NB4 (cell line): ENCODE measurements at regions not wholly inside any gene's neighbourhood (a gene's known extent, or its start where the extent isn't known, plus 50 kb on each side); places are given as distances from the start of the nearest gene placed in this dataset.

ENCODE experiments used
- DNase-seq: peaks from one replicate; pipeline ENCODE4 v3.0.0; 2010; ENCODE audit warnings: low read depth
- H3K4me3 ChIP-seq: one replicate; pipeline ENCODE4 v1.5.1; 2011; ENCODE audit warnings: mild to moderate bottlenecking, low read depth, low read length, moderate library complexity
- CTCF ChIP-seq: IDR thresholded peaks from one replicate; pipeline ENCODE4 v1.5.1; 2012; ENCODE audit warnings: low read depth, low read length
- MAX ChIP-seq: IDR thresholded peaks from 2 replicates; pipeline ENCODE4 v1.6.1; 2011; ENCODE audit warnings: low read depth, low read length
- MYC ChIP-seq: IDR thresholded peaks from 2 replicates; pipeline ENCODE4 v1.6.1; 2011; ENCODE audit warnings: low read depth, low read length
- POLR2A ChIP-seq: IDR thresholded peaks from 2 replicates; pipeline ENCODE4 v1.6.1; 2011; ENCODE audit warnings: mild to moderate bottlenecking; ENCODE audit not compliant: insufficient read length; ENCODE audit errors: extremely low read depth

GRCh38 chr11:92447586-92447985 is 223.0 kb downstream of the FAT3 start:
- no peak overlapping the region for H3K4me3 ChIP-seq
- DNase-seq: no peak
- no peak for TF ChIP-seq MYC
- no peak for TF ChIP-seq POLR2A
- no peak for TF ChIP-seq MAX
- TF ChIP-seq CTCF: no peak

- TF ChIP-seq MAX (no peak), POLR2A (no peak), MYC (no peak), CTCF (no peak)
- DNase-seq: no peak
- no peak overlapping the region for H3K4me3 ChIP-seq
Observed at GRCh38 chr11:92449222-92449621, 224.6 kb downstream of the FAT3 start.

GRCh38 chr11:92449780-92450179 is 225.2 kb downstream of the FAT3 start:
- TF ChIP-seq MYC: no peak
- no peak for TF ChIP-seq MAX
- no peak for TF ChIP-seq CTCF
- TF ChIP-seq POLR2A: no peak
- no peak for DNase-seq
- H3K4me3 ChIP-seq: no peak overlapping the region

- TF ChIP-seq CTCF (no peak), MYC (no peak), POLR2A (no peak), MAX (no peak)
- no peak overlapping the region for H3K4me3 ChIP-seq
- DNase-seq: no peak
Observed at GRCh38 chr11:92451063-92451462, 226.4 kb downstream of the FAT3 start.

GRCh38 chr11:92453055-92453454 is 228.4 kb downstream of the FAT3 start:
- no peak for DNase-seq
- no peak for TF ChIP-seq MYC
- TF ChIP-seq MAX: no peak
- TF ChIP-seq CTCF: no peak
- no peak for TF ChIP-seq POLR2A
- H3K4me3 ChIP-seq: no peak overlapping the region

- H3K4me3 ChIP-seq: no peak overlapping the region
- no peak for TF ChIP-seq MYC
- TF ChIP-seq POLR2A: no peak
- no peak for TF ChIP-seq MAX
- TF ChIP-seq CTCF: no peak
- DNase-seq: no peak
Observed at GRCh38 chr11:92455210-92455790, 230.7 kb downstream of the FAT3 start.
